HG03575 (cell line): ENCODE measurements at regions not wholly inside any gene's neighbourhood (a gene's known extent, or its start where the extent isn't known, plus 50 kb on each side); places are given as distances from the start of the nearest gene placed in this dataset.

Experiments used
- ATAC-seq: cut with Tn5 transposase; IDR thresholded peaks from one replicate; pipeline ENCODE4 v1.9.1; 2021; ENCODE audit not compliant: unreplicated experiment, insufficient number of reproducible peaks, low FRiP score; ENCODE audit errors: extremely low read depth

- ATAC-seq = no peak
Observed at GRCh38 chr9:115900698-115901097, 252.9 kb upstream of the PAPPA start.

GRCh38 chr9:115910959-115911358 lies 242.6 kb upstream of the PAPPA start:
- ATAC-seq = no peak

- no peak for ATAC-seq
Observed at GRCh38 chr9:115912086-115912485, 241.5 kb upstream of the PAPPA start.

- no peak for ATAC-seq
Observed at GRCh38 chr9:115913696-115914095, 239.9 kb upstream of the PAPPA start.

- no peak for ATAC-seq
Observed at GRCh38 chr9:115914291-115914690, 239.3 kb upstream of the PAPPA start.

- no peak for ATAC-seq
Observed at GRCh38 chr9:115921301-115921700, 232.3 kb upstream of the PAPPA start.

GRCh38 chr9:115922444-115922843 lies 231.1 kb upstream of the PAPPA start:
- ATAC-seq = no peak

GRCh38 chr9:115923410-115923809 lies 230.2 kb upstream of the PAPPA start:
- ATAC-seq = no peak

GRCh38 chr9:115923903-115924668 lies 229.5 kb upstream of the PAPPA start:
- no peak for ATAC-seq

- no peak for ATAC-seq
Observed at GRCh38 chr9:115924669-115924987, 229.0 kb upstream of the PAPPA start.

- ATAC-seq = no peak
Observed at GRCh38 chr9:115925424-115925823, 228.2 kb upstream of the PAPPA start.

- ATAC-seq = no peak
Observed at GRCh38 chr9:115930472-115930871, 223.1 kb upstream of the PAPPA start.

- no peak for ATAC-seq
Observed at GRCh38 chr9:115938479-115938878, 215.1 kb upstream of the PAPPA start.

GRCh38 chr9:115939065-115939765 lies 214.4 kb upstream of the PAPPA start:
- ATAC-seq = no peak

- ATAC-seq = no peak
Observed at GRCh38 chr9:115941561-115942315, 211.9 kb upstream of the PAPPA start.

GRCh38 chr9:115943431-115944165 lies 210.0 kb upstream of the PAPPA start:
- no peak for ATAC-seq

- no peak for ATAC-seq
Observed at GRCh38 chr9:115944166-115944948, 209.2 kb upstream of the PAPPA start.

- ATAC-seq = no peak
Observed at GRCh38 chr9:115945009-115945431, 208.6 kb upstream of the PAPPA start.

GRCh38 chr9:115946530-115946929 lies 207.1 kb upstream of the PAPPA start:
- no peak for ATAC-seq
